ENCODE measurements at regions not wholly inside any gene's neighbourhood (a gene's known extent, or its start where the extent isn't known, plus 50 kb on each side); places are given as distances from the start of the nearest gene placed in this dataset.
"Not testable (repeated sequence)": the region's sequence is repeated elsewhere in the genome, so short reads cannot be mapped to it uniquely, and the experiment has no call there.

DNA sequence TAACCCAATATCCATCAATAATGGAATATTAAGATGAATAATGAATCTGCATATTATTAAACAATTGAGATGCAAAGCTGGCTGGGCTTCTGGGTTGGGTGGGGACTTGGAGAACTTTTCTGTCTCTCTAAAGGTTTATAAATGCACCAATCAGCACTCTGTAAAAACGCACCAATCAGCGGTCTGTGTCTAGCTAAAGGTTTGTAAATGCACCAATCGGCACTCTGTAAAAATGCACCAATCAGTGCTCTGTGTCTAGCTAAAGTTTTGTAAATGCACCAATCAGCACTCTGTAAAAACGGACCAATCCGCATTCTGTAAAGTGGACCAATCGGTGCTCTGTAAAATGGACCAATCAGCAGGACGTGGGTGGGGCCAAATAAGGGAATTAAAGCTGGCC lies 1296.3 kb upstream of the PCDH20 start:
- TF ChIP-seq POLR2AphosphoS5 (IDR thresholded peaks at IDR 0.05; ENCODE audit: low read length); HDAC2 (IDR thresholded peaks at IDR 0.05); POLR2A (IDR thresholded peaks at IDR 0.05; ENCODE audit: low read depth, low read length); SIX5 (IDR thresholded peaks at IDR 0.05; ENCODE audit: low read depth, low read length, severe bottlenecking); POLR2AphosphoS2 (IDR thresholded peaks at IDR 0.05; ENCODE audit: low read depth, low read length); CREM (IDR thresholded peaks at IDR 0.05; ENCODE audit: low read depth); SREBF2 (IDR thresholded peaks at IDR 0.05; ENCODE audit: low read length); RAD51 (IDR thresholded peaks at IDR 0.05); CHD2 (IDR thresholded peaks at IDR 0.05; ENCODE audit: borderline replicate concordance, low read depth, low read length); EZH2 (IDR thresholded peaks at IDR 0.05; ENCODE audit: borderline replicate concordance, control insufficient read depth, low read depth, low read length): not testable (repeated sequence)
- TF ChIP-seq, protein P1, sequence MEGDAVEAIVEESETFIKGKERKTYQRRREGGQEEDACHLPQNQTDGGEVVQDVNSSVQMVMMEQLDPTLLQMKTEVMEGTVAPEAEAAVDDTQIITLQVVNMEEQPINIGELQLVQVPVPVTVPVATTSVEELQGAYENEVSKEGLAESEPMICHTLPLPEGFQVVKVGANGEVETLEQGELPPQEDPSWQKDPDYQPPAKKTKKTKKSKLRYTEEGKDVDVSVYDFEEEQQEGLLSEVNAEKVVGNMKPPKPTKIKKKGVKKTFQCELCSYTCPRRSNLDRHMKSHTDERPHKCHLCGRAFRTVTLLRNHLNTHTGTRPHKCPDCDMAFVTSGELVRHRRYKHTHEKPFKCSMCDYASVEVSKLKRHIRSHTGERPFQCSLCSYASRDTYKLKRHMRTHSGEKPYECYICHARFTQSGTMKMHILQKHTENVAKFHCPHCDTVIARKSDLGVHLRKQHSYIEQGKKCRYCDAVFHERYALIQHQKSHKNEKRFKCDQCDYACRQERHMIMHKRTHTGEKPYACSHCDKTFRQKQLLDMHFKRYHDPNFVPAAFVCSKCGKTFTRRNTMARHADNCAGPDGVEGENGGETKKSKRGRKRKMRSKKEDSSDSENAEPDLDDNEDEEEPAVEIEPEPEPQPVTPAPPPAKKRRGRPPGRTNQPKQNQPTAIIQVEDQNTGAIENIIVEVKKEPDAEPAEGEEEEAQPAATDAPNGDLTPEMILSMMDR (IDR thresholded peaks at IDR 0.05 in 2 of 3, conservative IDR thresholded peaks at IDR 0.05 in 1 of 3; ENCODE audit: control insufficient read depth in 2 of 3, extremely low read depth in 1 of 3, insufficient read depth in 1 of 3, low read depth in 3 of 3, low read length in 3 of 3), result not testable (repeated sequence)
- TF ChIP-seq, protein P2, sequence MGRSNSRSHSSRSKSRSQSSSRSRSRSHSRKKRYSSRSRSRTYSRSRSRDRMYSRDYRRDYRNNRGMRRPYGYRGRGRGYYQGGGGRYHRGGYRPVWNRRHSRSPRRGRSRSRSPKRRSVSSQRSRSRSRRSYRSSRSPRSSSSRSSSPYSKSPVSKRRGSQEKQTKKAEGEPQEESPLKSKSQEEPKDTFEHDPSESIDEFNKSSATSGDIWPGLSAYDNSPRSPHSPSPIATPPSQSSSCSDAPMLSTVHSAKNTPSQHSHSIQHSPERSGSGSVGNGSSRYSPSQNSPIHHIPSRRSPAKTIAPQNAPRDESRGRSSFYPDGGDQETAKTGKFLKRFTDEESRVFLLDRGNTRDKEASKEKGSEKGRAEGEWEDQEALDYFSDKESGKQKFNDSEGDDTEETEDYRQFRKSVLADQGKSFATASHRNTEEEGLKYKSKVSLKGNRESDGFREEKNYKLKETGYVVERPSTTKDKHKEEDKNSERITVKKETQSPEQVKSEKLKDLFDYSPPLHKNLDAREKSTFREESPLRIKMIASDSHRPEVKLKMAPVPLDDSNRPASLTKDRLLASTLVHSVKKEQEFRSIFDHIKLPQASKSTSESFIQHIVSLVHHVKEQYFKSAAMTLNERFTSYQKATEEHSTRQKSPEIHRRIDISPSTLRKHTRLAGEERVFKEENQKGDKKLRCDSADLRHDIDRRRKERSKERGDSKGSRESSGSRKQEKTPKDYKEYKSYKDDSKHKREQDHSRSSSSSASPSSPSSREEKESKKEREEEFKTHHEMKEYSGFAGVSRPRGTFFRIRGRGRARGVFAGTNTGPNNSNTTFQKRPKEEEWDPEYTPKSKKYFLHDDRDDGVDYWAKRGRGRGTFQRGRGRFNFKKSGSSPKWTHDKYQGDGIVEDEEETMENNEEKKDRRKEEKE (IDR thresholded peaks at IDR 0.05), result not testable (repeated sequence)
- TF ChIP-seq, protein P3, sequence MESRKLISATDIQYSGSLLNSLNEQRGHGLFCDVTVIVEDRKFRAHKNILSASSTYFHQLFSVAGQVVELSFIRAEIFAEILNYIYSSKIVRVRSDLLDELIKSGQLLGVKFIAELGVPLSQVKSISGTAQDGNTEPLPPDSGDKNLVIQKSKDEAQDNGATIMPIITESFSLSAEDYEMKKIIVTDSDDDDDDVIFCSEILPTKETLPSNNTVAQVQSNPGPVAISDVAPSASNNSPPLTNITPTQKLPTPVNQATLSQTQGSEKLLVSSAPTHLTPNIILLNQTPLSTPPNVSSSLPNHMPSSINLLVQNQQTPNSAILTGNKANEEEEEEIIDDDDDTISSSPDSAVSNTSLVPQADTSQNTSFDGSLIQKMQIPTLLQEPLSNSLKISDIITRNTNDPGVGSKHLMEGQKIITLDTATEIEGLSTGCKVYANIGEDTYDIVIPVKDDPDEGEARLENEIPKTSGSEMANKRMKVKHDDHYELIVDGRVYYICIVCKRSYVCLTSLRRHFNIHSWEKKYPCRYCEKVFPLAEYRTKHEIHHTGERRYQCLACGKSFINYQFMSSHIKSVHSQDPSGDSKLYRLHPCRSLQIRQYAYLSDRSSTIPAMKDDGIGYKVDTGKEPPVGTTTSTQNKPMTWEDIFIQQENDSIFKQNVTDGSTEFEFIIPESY (IDR thresholded peaks at IDR 0.05), result not testable (repeated sequence)
